D721Med (cell line): ENCODE measurements at regions not wholly inside any gene's neighbourhood (a gene's known extent, or its start where the extent isn't known, plus 50 kb on each side); places are given as distances from the start of the nearest gene placed in this dataset.

Experiments used
- DNase-seq: peaks from one replicate; pipeline ENCODE4 v3.0.0; 2011; ENCODE audit warnings: low spot score; ENCODE audit not compliant: insufficient read length
- FAIRE-seq: peaks from 2 replicates; lab custom pipeline; 2011; peaks lifted over from hg19 to GRCh38; lab: Jason Lieb, UNC
- CTCF ChIP-seq: IDR thresholded peaks from 2 replicates; pipeline ENCODE4 v1.5.1; 2012; ENCODE audit warnings: mild to moderate bottlenecking, control low read depth; ENCODE audit not compliant: insufficient read depth; ENCODE audit errors: missing control alignments

GRCh38 chr20:6185268-6185667, 62.4 kb upstream of the FERMT1 start:
- TF ChIP-seq CTCF, result peak; percentile 17
- DNase-seq (no peak), FAIRE-seq (no peak)

- DNase-seq (no peak), FAIRE-seq (no peak)
- TF ChIP-seq CTCF, result no peak
Measured at GRCh38 chr20:6184086-6184485, 61.3 kb upstream of the FERMT1 start.

- FAIRE-seq, result no peak
- DNase-seq, result no peak
- TF ChIP-seq CTCF, result no peak
Measured at GRCh38 chr20:6180531-6180930, 57.7 kb upstream of the FERMT1 start.

GRCh38 chr20:6178537-6178936, 55.7 kb upstream of the FERMT1 start:
- peak; percentile 73 for TF ChIP-seq CTCF
- DNase-seq, result no peak
- no peak for FAIRE-seq

- no peak for FAIRE-seq
- TF ChIP-seq CTCF, result no peak
- DNase-seq, result no peak
Measured at GRCh38 chr20:6173481-6173880, 50.7 kb upstream of the FERMT1 start.
